ENCODE measurements at regions not wholly inside any gene's neighbourhood (a gene's known extent, or its start where the extent isn't known, plus 50 kb on each side); places are given as distances from the start of the nearest gene placed in this dataset.

- Histone ChIP-seq H3K9me2 (replicated peaks; ENCODE audit: insufficient read depth, low read length) (no peaks in the 10 kb centered on the region), H3F3A (ENCODE audit: insufficient read depth, low read length) (no peaks in the 10 kb centered on the region)
Measured at GRCh38 chr4:163070023-163070422, 96.7 kb downstream of the NAF1 start.

GRCh38 chr4:163063891-163064290, 102.8 kb downstream of the NAF1 start:
- Histone ChIP-seq H3K4me3 (ENCODE audit: low read length) (no peak overlapping the region), H3K9ac (ENCODE audit: low read length) (no peak overlapping the region), H3K27ac (ENCODE audit: low read length) (no peak overlapping the region), H3K36me3 (replicated peaks; ENCODE audit: insufficient read depth, low read length) (no peaks in the 10 kb centered on the region), H3K4me1 (ENCODE audit: low read length) (no peaks in the 10 kb centered on the region), H3K9me3 (replicated peaks; ENCODE audit: insufficient read depth, low read length) (no peaks in the 10 kb centered on the region), H2AFZ (ENCODE audit: low read length) (no peak overlapping the region), H3K9me2 (replicated peaks; ENCODE audit: insufficient read depth, low read length) (no peaks in the 10 kb centered on the region), H3K27me3 (replicated peaks; ENCODE audit: insufficient read depth, low read length) (no peaks in the 10 kb centered on the region), H3F3A (ENCODE audit: insufficient read depth, low read length) (no peaks in the 10 kb centered on the region), H4K20me1 (ENCODE audit: insufficient read depth, low read length) (no peaks in the 10 kb centered on the region), H3K4me2 (ENCODE audit: low read depth, low read length) (no peak overlapping the region), H3K79me2 (ENCODE audit: low read length) (no peaks in the 10 kb centered on the region)
- TF ChIP-seq EZH2 (optimal IDR thresholded peaks at IDR 0.05; ENCODE audit: low read depth, low read length) (no peak), CTCF (IDR thresholded peaks at IDR 0.05; ENCODE audit: low read length) (no peak), EZH2phosphoT487 (IDR thresholded peaks at IDR 0.05; ENCODE audit: low read length) (no peak)
- no peak for DNase-seq

More at GRCh38 chr4:163070023-163070422, 96.7 kb downstream of the NAF1 start:
- Histone ChIP-seq H3K9ac (ENCODE audit: low read length) (no peak overlapping the region), H3K9me3 (replicated peaks; ENCODE audit: insufficient read depth, low read length) (no peaks in the 10 kb centered on the region), H2AFZ (ENCODE audit: low read length) (no peak overlapping the region), H3K27me3 (replicated peaks; ENCODE audit: insufficient read depth, low read length) (no peaks in the 10 kb centered on the region), H3K79me2 (ENCODE audit: low read length) (no peaks in the 10 kb centered on the region), H3K4me3 (ENCODE audit: low read length) (no peak overlapping the region), H3K4me2 (ENCODE audit: low read depth, low read length) (no peak overlapping the region), H4K20me1 (ENCODE audit: insufficient read depth, low read length) (no peaks in the 10 kb centered on the region), H3K36me3 (replicated peaks; ENCODE audit: insufficient read depth, low read length) (no peaks in the 10 kb centered on the region), H3K4me1 (ENCODE audit: low read length) (no peaks in the 10 kb centered on the region), H3K27ac (ENCODE audit: low read length) (no peak overlapping the region)
- TF ChIP-seq EZH2phosphoT487 (IDR thresholded peaks at IDR 0.05; ENCODE audit: low read length) = no peak
- no peak for TF ChIP-seq EZH2 (optimal IDR thresholded peaks at IDR 0.05; ENCODE audit: low read depth, low read length)
- TF ChIP-seq CTCF (IDR thresholded peaks at IDR 0.05; ENCODE audit: low read length) = no peak
- no peak for DNase-seq

- Histone ChIP-seq H3K9ac (ENCODE audit: low read length) (no peak overlapping the region), H3K9me2 (replicated peaks; ENCODE audit: insufficient read depth, low read length) (no peaks in the 10 kb centered on the region), H3K9me3 (replicated peaks; ENCODE audit: insufficient read depth, low read length) (no peaks in the 10 kb centered on the region), H2AFZ (ENCODE audit: low read length) (no peak overlapping the region), H4K20me1 (ENCODE audit: insufficient read depth, low read length) (no peaks in the 10 kb centered on the region), H3K27me3 (replicated peaks; ENCODE audit: insufficient read depth, low read length) (no peaks in the 10 kb centered on the region), H3K79me2 (ENCODE audit: low read length) (no peaks in the 10 kb centered on the region), H3K4me1 (ENCODE audit: low read length) (no peaks in the 10 kb centered on the region), H3K4me3 (ENCODE audit: low read length) (no peak overlapping the region), H3K36me3 (replicated peaks; ENCODE audit: insufficient read depth, low read length) (no peaks in the 10 kb centered on the region), H3K4me2 (ENCODE audit: low read depth, low read length) (no peak overlapping the region), H3K27ac (ENCODE audit: low read length) (no peak overlapping the region), H3F3A (ENCODE audit: insufficient read depth, low read length) (no peaks in the 10 kb centered on the region)
- no peak for TF ChIP-seq EZH2phosphoT487 (IDR thresholded peaks at IDR 0.05; ENCODE audit: low read length)
- TF ChIP-seq CTCF (IDR thresholded peaks at IDR 0.05; ENCODE audit: low read length) = peak; percentile 53
- DNase-seq = peak; percentile 61
Measured at GRCh38 chr4:163048447-163048846, 118.2 kb downstream of the NAF1 start.
